Mammary epithelial cell (primary cell): ENCODE measurements at regions not wholly inside any gene's neighbourhood (a gene's known extent, or its start where the extent isn't known, plus 50 kb on each side); places are given as distances from the start of the nearest gene placed in this dataset.

Experiments used
- EZH2 ChIP-seq: IDR thresholded peaks from 2 replicates; pipeline ENCODE4 v1.6.1; 2012; ENCODE audit warnings: low read length, inconsistent platforms, borderline replicate concordance
- TF ChIP-seq, protein P1 (sequence below), 2 donors: IDR thresholded peaks in 1 of 2; conservative IDR thresholded peaks in 1 of 2; 2 replicates each; pipeline ENCODE4 v1.5.1; 2011 to 2012; ENCODE audit warnings: inconsistent platforms in 2 of 2, low read length in 2 of 2, mild to moderate bottlenecking in 2 of 2, control low read depth in 1 of 2, low read depth in 1 of 2; ENCODE audit not compliant: insufficient read depth in 1 of 2; ENCODE audit errors: extremely low read depth in 1 of 2

DNA sequence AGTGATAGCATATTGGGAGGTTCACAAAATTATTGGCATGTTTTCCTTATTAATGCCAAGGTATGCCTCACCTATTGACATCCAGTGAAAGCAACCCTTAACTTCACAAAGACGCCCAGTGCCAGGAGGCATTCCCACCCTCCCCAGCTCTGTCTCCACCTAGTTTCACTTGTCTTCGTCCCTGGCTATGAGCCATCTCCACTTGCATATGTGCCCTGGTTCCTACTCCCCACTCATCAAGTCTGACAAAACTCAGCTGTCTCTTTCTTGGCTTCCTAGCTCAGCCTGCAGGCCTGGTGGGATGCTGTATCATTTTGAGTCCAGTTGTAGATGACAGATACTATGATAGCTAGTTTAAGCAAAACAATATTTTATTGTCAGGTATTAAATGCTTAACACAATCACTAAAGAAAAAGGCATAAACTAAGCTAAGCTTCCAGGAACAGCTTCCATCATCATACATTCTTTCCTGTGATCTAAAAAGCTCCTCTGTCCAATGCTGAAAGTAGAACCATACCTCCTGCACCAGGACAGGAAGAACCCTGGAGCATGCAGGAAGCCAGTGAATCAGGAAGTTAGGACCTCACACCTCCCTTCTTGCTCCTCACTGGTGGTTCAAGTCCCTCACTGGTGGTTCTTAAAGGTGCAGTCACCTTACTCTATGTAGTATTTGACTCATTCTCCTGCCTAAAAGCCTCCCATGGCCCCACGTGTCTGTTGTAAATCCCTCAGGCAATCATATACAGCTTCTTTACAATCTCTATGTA lies 410.3 kb upstream of the RASGEF1B start:
- TF ChIP-seq, protein P1, sequence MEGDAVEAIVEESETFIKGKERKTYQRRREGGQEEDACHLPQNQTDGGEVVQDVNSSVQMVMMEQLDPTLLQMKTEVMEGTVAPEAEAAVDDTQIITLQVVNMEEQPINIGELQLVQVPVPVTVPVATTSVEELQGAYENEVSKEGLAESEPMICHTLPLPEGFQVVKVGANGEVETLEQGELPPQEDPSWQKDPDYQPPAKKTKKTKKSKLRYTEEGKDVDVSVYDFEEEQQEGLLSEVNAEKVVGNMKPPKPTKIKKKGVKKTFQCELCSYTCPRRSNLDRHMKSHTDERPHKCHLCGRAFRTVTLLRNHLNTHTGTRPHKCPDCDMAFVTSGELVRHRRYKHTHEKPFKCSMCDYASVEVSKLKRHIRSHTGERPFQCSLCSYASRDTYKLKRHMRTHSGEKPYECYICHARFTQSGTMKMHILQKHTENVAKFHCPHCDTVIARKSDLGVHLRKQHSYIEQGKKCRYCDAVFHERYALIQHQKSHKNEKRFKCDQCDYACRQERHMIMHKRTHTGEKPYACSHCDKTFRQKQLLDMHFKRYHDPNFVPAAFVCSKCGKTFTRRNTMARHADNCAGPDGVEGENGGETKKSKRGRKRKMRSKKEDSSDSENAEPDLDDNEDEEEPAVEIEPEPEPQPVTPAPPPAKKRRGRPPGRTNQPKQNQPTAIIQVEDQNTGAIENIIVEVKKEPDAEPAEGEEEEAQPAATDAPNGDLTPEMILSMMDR (conservative IDR thresholded peaks at IDR 0.05 in 1 of 2, IDR thresholded peaks at IDR 0.05 in 1 of 2; ENCODE audit: extremely low read depth in 1 of 2, insufficient read depth in 1 of 2, low read depth in 1 of 2, low read length in 2 of 2) = no peak
- no peak for TF ChIP-seq EZH2
